Retina (tissue), 1 donor: ENCODE measurements at regions not wholly inside any gene's neighbourhood (a gene's known extent, or its start where the extent isn't known, plus 50 kb on each side); places are given as distances from the start of the nearest gene placed in this dataset.
"Not testable (repeated sequence)": the region's sequence is repeated elsewhere in the genome, so short reads cannot be mapped to it uniquely, and the experiment has no call there.

Source experiments
- DNase-seq: peaks from one replicate; pipeline ENCODE4 v3.0.0-alpha.2; 2016

DNA sequence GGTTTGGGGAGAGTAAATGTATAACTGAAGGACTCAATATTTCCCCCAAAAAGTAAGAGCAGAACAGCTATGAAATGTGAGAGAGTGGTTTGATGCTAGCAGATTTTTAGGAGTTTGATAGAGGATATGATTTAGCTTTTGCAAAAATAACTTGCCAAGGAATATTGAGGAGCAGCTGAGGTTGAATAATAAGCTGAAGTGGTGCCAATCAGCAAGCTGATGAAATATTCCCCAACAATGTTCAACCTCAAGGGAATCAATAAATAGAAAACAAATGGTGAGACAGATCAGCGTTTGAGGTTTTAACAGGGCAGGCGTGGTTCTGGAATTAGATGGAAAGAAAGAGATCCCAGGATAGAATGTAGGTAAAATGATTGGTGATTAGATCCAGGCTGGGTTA, 413.4 kb upstream of the ADAMTS5 start:
- DNase-seq, result no peak

DNA sequence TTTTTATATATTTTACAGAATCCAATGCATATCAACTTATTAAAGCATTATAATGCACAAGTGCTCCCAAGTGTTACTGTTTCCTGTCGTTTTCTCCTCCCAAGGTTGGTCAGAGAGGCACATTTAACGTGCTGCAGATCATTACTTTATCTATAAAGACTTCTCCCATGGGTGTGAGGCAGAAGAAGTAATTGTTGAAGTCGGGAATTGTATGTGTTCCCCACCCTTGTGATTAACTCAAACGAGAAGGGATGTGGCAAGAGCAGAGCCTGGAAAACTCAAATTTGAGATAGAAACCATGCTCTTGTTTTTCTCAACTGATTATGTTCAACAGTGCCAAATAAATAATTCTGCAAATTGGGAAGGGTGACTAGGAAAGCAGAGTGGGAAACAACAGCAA, 412.5 kb upstream of the ADAMTS5 start:
- no peak for DNase-seq

DNA sequence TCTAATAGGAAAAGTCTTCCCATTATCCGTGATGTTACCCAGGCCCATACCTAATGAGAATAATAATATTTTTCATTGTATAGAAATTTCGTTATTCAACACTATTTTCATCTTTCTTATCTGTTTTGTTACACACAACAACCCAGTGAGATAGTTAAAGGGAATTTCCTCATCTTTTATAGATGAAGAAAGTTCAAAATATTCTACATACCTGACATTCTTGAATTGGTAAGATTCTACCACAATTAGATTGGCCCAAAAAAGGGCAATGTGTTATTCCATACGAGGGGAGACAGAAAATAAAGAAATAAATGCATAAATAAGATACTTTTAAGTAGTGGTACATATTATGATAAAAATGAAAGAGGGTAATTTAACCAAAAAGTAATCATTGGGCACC, 405.5 kb upstream of the ADAMTS5 start:
- DNase-seq, result no peak

DNA sequence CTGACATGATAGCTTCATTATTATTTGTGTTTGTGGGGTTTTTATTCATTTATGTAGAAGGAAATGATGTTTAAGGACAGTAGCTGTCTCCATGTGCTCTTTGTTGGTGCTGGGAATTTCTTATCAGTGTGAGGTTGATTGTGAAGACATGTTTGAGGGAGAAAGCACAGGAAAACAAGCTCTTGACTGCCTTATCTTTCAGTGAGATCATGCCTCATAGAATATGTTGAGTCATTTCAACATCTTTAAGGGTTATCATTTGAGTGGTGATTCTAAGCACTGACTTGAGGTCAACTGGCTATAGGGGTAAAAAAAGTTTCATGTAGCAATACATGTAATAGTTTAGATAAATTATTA, 405.1 kb upstream of the ADAMTS5 start:
- no peak for DNase-seq

DNA sequence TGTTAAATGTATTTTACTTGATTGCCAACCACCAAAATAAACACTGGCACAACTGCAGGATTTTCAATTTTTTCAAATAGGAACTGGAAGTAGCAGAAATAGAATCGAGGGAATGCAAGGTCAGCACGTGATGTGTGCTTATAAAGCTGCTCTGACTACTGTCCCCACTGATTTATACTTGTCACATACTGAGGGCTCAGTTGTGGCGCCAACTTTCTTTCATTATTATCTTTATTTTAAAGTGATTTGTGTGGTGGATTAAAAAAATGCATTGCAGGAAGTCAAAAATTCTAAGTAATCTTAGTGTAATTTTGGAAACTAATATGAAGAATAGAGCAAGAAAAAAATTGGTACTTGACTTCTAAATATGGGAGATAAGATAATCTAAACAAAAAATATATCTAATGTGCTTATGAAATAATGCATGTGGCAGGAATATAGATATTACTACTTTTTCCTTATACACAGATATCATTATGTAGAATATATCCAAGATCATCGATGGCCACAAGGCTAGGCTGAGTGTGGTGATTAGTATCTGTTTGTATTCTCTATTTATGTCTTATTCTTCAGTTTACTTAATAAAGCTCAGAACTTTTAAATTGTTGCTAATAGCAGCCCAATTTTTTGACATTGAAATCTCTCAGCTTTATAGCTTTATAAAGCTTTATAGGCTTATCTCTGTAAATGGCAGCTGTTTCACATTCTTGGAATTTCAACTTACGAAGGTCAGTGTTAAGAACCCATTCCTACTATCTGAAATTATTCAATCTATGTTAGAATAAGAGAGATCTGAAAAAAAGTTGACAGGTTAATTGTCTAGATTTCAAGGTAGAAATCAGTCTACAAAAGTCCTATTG, 404.5 kb upstream of the ADAMTS5 start:
- DNase-seq, result no peak

DNA sequence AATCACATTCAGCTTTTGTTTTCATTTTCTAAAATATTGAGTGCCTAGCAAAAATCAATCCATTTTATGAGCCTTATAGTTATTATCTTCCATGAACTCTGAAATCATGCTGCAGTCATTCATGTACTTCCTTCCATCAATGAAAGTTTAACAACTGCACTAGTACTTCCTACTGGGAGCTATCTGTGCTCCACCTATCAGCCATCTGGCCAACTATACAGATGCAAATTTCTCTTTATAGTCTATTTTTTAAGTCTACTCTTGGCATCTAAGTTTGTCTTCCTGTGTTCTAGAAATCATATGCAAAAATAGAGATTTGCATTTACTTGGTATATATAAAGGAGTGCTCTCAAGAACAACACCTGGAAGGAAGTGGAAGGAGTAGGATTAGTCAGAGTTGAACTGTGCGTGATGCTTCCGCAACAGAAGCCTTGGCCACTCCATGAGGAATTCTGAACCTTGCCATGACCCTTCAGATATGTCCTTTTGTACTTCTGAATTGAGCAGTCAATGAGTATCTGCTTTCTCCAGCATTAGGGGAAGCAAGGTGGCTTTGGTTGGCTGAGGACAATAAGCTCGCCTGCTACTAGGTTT, 403.2 kb upstream of the ADAMTS5 start:
- no peak for DNase-seq

DNA sequence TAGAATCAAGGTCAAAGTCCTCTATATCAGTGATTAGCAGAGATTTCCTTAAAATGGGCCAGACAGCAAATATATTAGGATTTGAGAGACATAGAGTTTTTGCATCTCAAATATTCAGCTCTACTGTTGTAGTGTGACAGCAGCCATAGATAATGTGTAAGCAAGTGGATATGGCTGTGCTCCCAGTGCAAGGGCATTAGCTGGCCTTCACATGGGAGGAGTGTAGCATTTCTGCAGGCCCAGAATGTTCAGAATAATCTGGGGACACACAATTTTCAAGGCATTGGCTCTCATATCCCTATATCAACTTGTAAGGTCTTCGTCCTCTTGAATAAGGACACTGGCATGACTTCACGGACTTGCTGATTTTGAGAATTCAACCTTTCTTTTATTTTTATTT, 402.3 kb upstream of the ADAMTS5 start:
- DNase-seq, result no peak

DNA sequence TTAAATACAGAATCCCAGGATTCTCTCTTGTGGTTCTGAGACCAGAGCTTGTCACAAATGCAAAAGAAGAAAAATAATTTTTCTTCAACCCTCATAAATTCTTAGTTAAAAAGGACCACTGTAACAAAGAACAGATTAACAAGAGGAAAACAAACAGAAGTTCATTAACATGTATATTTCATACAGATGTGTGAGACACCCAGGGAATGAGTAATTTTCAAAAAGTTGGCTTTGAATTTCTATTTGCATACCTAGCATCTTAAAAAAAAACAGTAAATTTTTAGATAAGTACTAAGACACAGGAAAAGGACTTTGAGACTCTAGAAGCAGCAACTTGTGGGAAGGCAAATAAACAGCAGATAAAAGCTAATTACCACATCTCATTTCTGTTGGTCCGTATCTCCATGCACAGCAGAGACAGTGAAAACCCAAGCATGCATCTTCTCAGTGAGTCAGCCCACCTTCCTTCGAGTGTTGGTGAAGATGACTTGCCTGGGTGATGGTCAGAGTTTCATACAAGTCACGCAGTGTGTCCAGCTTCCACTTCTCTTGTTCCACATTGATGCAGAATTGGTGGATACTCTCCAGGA, 399.9 kb upstream of the ADAMTS5 start:
- no peak for DNase-seq

DNA sequence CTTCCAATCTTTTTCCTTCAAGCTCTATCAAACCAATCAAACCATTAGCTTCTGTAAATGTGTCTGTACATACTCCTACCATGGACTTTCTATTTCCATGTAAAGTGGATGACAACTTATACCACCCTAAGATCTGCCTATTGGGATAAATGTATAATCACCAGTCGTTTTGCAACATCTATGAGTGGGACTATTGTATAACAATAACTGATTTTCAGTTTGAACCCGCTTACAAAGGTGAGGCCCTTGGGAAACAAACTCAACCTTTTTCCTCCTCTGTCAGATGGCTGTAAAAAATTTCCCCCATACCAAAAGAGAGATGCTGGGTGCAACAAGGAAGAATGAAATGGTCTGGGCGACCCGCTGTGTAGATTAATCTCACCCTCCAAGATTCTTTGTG, 399.1 kb upstream of the ADAMTS5 start:
- DNase-seq, result no peak

DNA sequence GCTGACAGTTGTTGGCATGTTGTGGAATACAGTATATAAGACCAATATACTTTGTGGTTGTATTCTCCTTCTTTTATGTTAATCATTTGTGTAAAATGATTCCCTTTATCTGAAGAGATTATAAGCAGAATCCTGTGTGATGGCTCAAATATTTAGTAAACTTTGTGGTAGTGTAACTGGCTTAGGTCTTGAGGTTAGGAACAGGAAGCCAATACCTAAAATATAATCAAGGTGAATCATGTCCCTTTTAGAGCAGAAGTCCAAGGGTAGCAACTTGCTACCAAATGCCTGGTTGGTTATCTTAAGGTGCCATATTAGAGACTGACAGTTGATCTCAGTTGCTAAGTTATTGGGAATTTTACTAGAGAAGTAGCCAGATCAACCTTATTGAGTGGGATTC, 398.5 kb upstream of the ADAMTS5 start:
- DNase-seq, result no peak

DNA sequence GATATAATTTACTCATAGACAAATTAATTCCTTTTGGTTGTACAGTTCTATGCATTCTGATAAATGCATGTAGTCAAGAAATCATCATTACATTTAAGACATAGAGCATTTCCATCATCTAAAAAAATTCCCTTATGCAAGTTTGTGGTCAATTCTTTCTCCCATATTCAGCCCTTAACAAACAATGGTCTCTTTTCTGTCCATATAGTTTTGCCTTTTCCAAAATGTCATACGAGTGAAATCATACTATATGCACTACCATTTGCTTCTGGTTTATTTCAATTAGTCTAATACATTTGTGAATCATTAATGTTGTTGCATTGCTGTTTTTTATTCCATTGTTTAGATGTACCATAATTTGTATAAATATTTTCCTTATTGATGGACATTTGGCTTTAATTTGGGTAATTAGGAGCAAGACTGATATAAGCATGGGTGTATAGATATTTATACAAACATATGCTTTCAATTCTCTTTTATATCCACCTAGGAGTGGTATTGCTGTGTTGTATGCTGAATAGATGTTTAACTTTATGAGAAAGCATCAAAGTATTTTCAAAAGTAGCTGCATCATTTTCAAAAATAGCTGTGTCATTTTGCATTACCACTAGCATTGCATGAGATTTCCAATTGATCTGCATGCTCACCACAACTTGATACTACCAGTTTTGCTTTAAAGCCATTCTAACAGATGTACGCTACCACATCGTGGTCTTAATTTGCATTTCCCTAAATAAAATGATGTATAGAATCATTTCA, 397.0 kb upstream of the ADAMTS5 start:
- DNase-seq, result no peak

DNA sequence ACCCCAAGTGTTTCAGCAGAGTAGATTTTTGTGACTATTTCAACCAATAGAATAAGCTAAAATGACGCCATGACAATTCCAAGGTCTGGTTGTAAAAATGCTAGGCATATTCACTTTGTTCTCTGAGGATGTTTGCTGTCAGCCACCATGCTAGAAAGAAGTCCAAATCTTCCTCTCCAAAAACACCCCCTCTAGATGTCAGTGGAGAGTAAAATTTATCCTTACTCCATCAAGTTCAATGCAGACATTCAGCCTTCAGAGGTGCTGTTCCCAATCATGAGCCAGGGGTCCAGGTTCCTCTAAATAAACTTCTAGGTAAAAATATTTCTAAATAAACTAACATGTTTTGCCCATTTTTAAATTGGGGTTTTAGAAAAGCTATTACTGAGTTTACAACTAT, 395.4 kb upstream of the ADAMTS5 start:
- DNase-seq, result no peak

DNA sequence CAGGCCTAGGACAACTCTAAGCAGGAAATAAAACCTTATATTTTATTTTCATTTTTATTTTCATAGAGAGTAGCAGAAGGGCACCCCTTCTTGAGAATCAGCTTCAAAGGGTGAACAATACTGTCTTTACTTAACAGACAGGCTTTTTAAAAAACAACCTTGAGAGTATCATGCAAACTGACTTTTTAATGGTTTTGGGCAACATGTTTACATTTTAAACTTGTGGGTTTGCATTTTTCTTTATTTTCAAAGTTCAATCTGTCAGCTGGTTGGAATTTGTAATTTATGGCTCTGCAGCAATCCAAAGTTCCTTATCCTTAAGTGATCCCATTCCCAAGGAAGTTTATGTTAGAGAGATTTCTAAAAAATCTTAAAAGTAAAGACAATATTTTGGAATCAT, 392.3 kb upstream of the ADAMTS5 start:
- DNase-seq, result no peak

DNA sequence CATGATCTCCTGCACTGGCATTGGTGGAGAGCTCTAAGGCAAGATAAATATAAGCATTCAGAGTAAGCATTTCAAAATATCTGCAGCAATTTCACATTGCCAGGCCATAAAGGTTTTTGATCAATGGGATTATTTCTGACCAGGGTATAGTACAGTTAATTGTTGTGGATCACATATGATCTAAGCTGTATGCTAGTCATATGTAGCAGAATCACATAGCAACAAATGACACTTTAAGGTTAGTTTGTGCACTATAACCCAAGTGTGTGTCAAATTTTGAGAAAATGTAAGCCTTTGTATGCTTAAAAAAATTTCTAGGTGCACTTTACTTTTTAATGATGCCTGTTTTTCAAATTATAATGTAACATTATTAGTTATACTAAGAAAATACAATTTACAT, 386.0 kb upstream of the ADAMTS5 start:
- DNase-seq, result no peak

DNA sequence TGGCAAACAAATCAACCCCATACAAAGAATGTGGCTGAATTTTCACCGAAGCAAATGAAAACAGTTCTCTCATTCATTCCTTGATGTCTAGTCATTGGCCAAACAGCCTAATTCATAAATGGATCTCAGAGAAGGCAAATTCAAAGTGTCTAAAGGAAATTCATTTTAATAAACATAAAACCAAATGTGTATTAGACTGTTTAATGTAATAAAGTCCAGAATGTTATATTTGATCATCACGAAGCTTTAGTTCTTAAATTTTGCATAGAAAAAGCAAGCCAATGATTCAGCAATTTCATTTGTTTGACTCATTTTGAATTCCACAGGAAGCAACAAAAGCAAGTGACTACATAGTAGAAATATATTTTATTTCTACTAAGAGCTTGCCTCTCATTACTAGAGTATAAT, 379.2 kb upstream of the ADAMTS5 start:
- DNase-seq, result no peak

DNA sequence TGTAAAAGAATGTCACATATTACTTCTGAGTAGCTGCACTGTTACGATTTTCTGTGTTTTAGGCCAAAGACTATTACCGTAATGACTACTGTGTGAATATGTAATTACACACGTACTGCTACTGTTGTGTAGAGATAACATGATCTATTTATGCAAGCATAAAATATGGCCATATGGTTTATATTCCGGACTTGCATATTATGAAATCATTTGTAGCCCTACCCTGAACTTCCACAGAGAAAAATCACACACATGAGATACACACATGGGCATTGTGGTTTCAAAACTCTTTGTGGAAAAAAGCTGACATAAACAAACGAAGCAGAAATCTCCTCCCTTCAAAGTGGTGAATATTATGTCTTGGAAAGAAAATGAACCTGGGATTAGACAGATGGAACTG, 373.0 kb upstream of the ADAMTS5 start:
- DNase-seq, result no peak

DNA sequence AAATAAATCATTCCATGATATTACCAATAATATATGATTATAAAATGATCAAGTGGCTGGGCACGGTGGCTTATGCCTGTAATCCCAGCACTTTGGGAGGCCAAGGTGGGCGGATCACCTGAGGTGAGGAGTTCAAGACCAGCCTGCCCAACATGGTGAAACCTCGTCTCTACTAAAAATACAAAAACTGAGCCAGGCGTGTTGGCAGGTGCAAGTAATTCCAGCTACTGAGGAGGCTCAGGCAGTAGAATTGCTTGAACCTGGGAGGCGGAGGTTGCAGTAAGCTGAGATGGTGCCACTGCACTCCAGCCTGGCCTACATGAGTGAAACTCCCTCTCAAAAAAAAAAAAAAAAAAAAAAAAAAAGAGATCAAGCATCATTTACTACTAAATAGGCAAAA, 371.1 kb upstream of the ADAMTS5 start:
- not testable (repeated sequence) for DNase-seq

DNA sequence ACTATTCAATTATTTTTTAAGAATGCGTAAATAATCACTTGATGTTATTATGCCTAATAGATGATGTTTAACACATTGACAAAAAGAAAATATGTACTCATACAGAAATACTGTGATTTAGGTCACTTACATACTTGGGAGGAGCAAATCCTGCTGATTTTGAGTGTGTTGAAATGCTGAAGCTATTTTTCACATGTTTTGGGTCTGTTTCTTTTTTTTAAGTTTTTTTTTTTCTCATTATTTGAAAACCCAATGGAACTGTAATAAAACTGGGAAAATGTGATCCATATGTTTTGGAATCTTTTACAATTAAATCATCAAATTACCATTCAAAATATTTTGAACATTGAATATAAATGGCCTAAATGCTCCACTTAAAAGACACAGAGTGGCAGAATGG, 366.2 kb upstream of the ADAMTS5 start:
- no peak for DNase-seq

DNA sequence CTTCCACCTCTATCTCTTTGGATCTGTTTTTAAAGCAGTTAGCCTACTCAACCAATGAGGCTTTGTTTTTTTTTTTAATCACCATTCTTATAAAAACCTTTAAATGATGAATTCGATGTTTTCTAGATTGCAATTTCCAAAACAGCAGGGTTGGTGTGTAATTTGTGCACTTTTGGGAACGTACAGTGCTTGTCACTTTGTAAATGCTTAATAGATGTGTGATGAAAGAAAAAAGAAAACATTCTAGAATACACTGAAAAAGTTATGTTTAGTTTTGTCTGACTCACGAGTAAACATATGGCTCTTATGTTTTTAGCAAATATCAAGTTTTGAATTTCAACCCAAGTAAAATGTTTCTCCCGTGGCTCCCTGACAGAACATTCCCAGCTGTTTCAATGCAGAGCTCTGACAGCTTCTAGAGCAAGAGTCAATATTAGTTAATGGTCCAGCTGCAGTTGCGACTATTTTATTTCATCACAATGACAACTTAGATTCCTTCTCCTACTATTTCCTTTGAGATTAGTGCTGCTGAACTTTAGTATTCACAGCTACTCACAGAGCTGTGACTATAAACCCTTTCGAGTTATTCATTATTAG, 362.5 kb upstream of the ADAMTS5 start:
- no peak for DNase-seq

DNA sequence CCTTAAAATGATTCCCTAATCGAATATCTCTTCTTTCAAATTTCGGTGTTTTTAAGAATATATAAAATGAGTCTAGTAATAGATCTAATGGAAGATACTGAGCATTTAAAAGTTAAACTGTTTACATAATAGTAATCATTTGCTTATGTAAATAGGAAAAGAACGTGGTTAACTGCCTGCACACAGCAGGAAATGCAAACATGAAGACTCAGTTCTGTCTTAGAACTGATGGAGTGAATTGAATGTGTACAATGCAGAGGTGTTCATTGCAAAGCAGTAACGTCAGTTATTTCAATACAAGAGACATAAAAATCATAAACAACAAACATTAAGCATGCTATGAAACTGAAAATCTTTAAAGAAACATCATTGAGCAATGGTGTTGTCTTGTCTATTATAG, 359.4 kb upstream of the ADAMTS5 start:
- DNase-seq, result no peak

DNA sequence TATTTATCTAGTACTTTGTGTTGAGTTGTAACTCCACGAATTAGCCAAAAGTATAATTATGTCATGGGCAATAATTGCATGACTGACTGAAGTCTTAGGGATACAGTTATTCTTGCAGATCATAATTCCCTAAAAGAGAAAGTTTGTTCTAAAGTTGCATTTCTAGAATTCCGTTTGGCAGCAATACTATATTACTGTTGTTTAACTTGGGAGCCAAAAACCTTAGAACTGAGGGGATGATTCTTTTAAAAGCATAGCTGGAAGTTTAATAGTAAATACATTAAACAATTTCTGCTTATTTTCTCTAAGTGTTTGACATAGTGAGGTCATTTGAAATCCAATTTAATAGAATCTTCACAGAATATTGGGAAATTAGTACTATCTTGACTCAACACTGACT, 356.4 kb upstream of the ADAMTS5 start:
- DNase-seq, result no peak

DNA sequence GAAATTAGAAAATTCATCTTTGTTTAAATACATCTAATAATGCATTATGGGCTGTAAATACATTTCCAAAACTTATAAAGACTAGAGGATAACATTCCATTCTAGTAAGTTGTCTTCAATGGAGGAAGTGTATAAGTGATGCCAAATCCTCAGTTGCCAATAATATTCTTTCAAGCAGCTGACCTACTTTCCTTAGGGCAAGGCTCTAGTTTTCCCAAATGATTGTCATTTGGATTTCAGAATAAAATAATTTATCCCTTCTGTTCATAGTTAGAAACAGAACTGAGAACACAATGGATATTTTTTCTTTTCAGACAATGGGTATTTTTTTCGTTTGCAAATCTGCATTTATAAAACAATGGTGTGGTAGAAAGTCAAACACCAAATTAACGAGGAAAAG, 354.9 kb upstream of the ADAMTS5 start:
- DNase-seq, result no peak

DNA sequence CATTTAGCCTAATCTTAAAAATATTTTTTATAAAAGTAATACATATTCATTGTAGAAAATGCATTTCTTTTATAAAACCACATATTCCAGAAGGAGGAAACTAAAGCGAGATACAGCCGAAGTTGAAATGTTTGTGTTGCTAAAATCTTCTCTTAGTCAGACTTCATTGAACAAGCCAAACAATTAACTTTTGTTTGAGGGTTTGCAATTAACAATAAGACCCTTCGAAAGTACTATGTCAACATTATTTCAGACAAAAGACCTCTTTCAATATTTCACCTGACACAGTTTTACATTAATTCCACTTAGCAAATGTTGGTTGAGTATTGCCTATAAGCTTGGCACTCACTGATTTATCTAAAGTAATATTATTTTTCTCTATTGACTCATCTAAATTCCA, 354.0 kb upstream of the ADAMTS5 start:
- no peak for DNase-seq
